KOPT-K1 (cell line): ENCODE measurements at regions not wholly inside any gene's neighbourhood (a gene's known extent, or its start where the extent isn't known, plus 50 kb on each side); places are given as distances from the start of the nearest gene placed in this dataset.
"Not testable (repeated sequence)": the region's sequence is repeated elsewhere in the genome, so short reads cannot be mapped to it uniquely, and the experiment has no call there.

Source experiments
- H3K27ac ChIP-seq: fragments of 200-600 bp; sonication (generic); 2 replicates; pipeline ENCODE4 v1.5.1; 2016; ENCODE audit warnings: antibody characterized with exemption, mild to moderate bottlenecking, low read depth, low read length; ENCODE audit not compliant: poor library complexity, severe bottlenecking
- H3K36me3 ChIP-seq: fragments of 200-600 bp; sonication (generic); 2 replicates; pipeline ENCODE4 v1.5.1; 2017; ENCODE audit warnings: antibody characterized with exemption, mild to moderate bottlenecking, low read length, moderate library complexity; ENCODE audit not compliant: insufficient read depth
- H3K9me3 ChIP-seq: fragments of 200-600 bp; sonication (generic); 2 replicates; pipeline ENCODE4 v1.5.1; 2017; ENCODE audit warnings: antibody characterized with exemption, low read length, mild to moderate bottlenecking; ENCODE audit not compliant: insufficient read depth, poor library complexity, severe bottlenecking

- Histone ChIP-seq H3K27ac (no peak overlapping the region), H3K9me3 (no peaks in the 10 kb centered on the region), H3K36me3 (no peaks in the 10 kb centered on the region)
Measured at GRCh38 chr1:9449110-9449627, 90.1 kb upstream of the SLC25A33 start.

GRCh38 chr1:9449976-9450696 is 89.1 kb upstream of the SLC25A33 start:
- Histone ChIP-seq H3K9me3 (no peaks in the 10 kb centered on the region), H3K27ac (no peak overlapping the region), H3K36me3 (no peaks in the 10 kb centered on the region)

- H3K9me3 ChIP-seq: no peaks in the 10 kb centered on the region
- H3K36me3 ChIP-seq: no peaks in the 10 kb centered on the region
- H3K27ac ChIP-seq: no peak overlapping the region
Measured at GRCh38 chr1:9451081-9451480, 88.2 kb upstream of the SLC25A33 start.

- H3K27ac ChIP-seq: no peak overlapping the region
- no peaks in the 10 kb centered on the region for H3K36me3 ChIP-seq
Measured at GRCh38 chr1:9452516-9453140, 86.6 kb upstream of the SLC25A33 start.

GRCh38 chr1:9453375-9453774 is 85.9 kb upstream of the SLC25A33 start:
- Histone ChIP-seq H3K9me3 (no peaks in the 10 kb centered on the region), H3K27ac (no peak overlapping the region), H3K36me3 (no peaks in the 10 kb centered on the region)

More at GRCh38 chr1:9452516-9453140, 86.6 kb upstream of the SLC25A33 start:
- H3K9me3 ChIP-seq: no peaks in the 10 kb centered on the region

- Histone ChIP-seq H3K36me3 (no peaks in the 10 kb centered on the region), H3K27ac (no peak overlapping the region), H3K9me3 (no peaks in the 10 kb centered on the region)
Measured at GRCh38 chr1:9453779-9454418, 85.4 kb upstream of the SLC25A33 start.

GRCh38 chr1:9454494-9455066 is 84.7 kb upstream of the SLC25A33 start:
- Histone ChIP-seq H3K9me3 (no peaks in the 10 kb centered on the region), H3K27ac (no peak overlapping the region), H3K36me3 (no peaks in the 10 kb centered on the region)

- no peaks in the 10 kb centered on the region for H3K9me3 ChIP-seq
- H3K27ac ChIP-seq: no peak overlapping the region
- no peaks in the 10 kb centered on the region for H3K36me3 ChIP-seq
Measured at GRCh38 chr1:9455487-9456234, 83.6 kb upstream of the SLC25A33 start.

GRCh38 chr1:9456833-9457232 is 82.4 kb upstream of the SLC25A33 start:
- no peaks in the 10 kb centered on the region for H3K36me3 ChIP-seq
- H3K9me3 ChIP-seq: no peaks in the 10 kb centered on the region
- H3K27ac ChIP-seq: no peak overlapping the region

GRCh38 chr1:9459816-9460407 is 79.4 kb upstream of the SLC25A33 start:
- Histone ChIP-seq H3K9me3 (no peaks in the 10 kb centered on the region), H3K36me3 (no peaks in the 10 kb centered on the region), H3K27ac (no peak overlapping the region)

- H3K9me3 ChIP-seq: no peaks in the 10 kb centered on the region
- H3K27ac ChIP-seq: no peak overlapping the region
- H3K36me3 ChIP-seq: no peaks in the 10 kb centered on the region
Measured at GRCh38 chr1:9465640-9466039, 73.6 kb upstream of the SLC25A33 start.

- no peak overlapping the region for H3K27ac ChIP-seq
- no peaks in the 10 kb centered on the region for H3K36me3 ChIP-seq
- no peaks in the 10 kb centered on the region for H3K9me3 ChIP-seq
Measured at GRCh38 chr1:9466780-9467758, 72.2 kb upstream of the SLC25A33 start.

- not testable (repeated sequence) for H3K27ac ChIP-seq, H3K36me3 ChIP-seq
Measured at GRCh38 chr1:9469882-9470281, 69.4 kb upstream of the SLC25A33 start.

More at GRCh38 chr1:9469882-9470281, 69.4 kb upstream of the SLC25A33 start:
- H3K9me3 ChIP-seq: not testable (repeated sequence)
